ENCODE measurements at regions not wholly inside any gene's neighbourhood (a gene's known extent, or its start where the extent isn't known, plus 50 kb on each side); places are given as distances from the start of the nearest gene placed in this dataset.

DNA sequence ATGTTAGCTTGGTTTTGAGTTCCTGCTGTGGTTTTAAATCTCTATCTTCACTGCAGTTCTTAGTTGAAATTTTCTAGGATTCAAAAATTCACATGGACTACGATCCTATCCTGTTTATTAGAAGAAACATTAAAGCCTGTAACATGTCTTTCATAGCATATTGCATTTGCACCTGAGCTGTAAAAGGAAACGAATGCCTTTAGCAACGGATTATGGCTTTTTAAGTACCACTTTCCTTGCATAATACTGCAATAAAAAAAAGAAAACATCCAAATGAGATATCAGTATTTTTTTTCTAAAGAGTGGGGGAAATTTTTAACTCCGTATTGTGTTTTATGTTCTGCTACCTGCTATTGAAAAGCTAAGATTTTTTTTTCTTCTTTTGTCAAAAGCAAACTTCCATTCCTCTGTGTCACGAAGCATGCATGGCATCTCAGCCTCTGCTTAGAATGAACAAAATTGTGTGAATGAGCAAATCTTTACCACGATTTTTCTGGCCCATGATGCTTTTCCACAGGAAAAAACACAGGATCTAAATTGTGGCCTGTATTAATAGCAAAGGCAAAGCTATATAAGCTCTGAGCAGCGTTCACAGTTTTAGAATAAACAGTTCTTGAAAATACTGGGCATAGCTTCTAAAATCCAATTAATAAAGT is 110.0 kb upstream of the CDIN1 start:
- no peaks in the 10 kb centered on the region for H3K27me3 ChIP-seq (replicated peaks; ENCODE audit: control insufficient read depth, insufficient read depth, low read length, poor library complexity, severe bottlenecking)
- H3K9me3 ChIP-seq (ENCODE audit: control insufficient read depth, low read length), result no peaks in the 10 kb centered on the region
- H3K27ac ChIP-seq (ENCODE audit: insufficient read depth, low read length, poor library complexity, severe bottlenecking), result no peak overlapping the region
- H3K36me3 ChIP-seq (ENCODE audit: control insufficient read depth, insufficient read depth, low read length), result no peaks in the 10 kb centered on the region
- no peak for DNase-seq
- no peak overlapping the region for H3K4me3 ChIP-seq (ENCODE audit: insufficient read depth, low read depth, low read length, poor library complexity, severe bottlenecking)
- no peaks in the 10 kb centered on the region for H3K4me1 ChIP-seq (ENCODE audit: control insufficient read depth, insufficient read depth, low read length, poor library complexity, severe bottlenecking)

DNA sequence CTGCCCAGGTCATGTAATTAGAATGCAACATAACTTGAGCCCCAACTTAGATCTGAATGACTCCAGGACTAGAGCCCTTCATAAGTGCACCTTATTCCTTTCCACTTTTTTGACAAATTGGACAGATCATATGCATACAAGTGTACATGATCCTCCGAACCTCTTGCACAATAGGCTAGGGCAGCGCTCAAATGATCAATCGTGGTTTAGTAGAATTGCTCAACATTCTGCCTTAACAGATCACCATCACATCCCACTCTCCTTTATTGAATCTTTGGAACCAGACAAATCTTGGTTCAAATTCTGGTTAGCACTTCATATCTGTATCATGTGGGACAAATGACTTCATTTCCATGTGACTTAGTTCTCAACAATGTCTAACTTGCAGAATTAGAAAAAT is 106.8 kb upstream of the CDIN1 start:
- Histone ChIP-seq H3K27me3 (replicated peaks; ENCODE audit: control insufficient read depth, insufficient read depth, low read length, poor library complexity, severe bottlenecking) (no peaks in the 10 kb centered on the region), H3K4me3 (ENCODE audit: insufficient read depth, low read depth, low read length, poor library complexity, severe bottlenecking) (no peak overlapping the region), H3K27ac (ENCODE audit: insufficient read depth, low read length, poor library complexity, severe bottlenecking) (no peak overlapping the region), H3K9me3 (ENCODE audit: control insufficient read depth, low read length) (no peaks in the 10 kb centered on the region), H3K36me3 (ENCODE audit: control insufficient read depth, insufficient read depth, low read length) (no peaks in the 10 kb centered on the region), H3K4me1 (ENCODE audit: control insufficient read depth, insufficient read depth, low read length, poor library complexity, severe bottlenecking) (no peaks in the 10 kb centered on the region)
- no peak for DNase-seq

DNA sequence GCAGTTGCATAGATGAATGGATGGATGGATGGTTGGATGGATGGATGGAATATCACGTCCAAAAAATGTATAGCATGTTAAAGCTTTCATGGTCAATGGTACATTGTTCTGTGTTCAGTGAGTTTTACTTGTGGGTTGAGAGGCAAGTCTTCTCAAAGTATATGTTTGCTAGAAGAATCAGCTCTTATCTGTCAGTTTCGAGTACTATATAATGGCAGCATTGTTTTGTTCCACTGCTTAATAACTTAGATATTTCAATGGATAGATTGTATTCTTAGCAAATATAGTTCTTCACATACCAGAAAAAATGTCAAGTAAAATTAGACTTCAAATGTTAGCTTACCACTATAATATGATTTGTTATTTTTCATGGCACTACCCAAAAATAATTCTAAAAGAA is 100.9 kb upstream of the CDIN1 start:
- Histone ChIP-seq H3K27ac (ENCODE audit: insufficient read depth, low read length, poor library complexity, severe bottlenecking) (no peak overlapping the region), H3K27me3 (replicated peaks; ENCODE audit: control insufficient read depth, insufficient read depth, low read length, poor library complexity, severe bottlenecking) (no peaks in the 10 kb centered on the region), H3K4me1 (ENCODE audit: control insufficient read depth, insufficient read depth, low read length, poor library complexity, severe bottlenecking) (no peaks in the 10 kb centered on the region), H3K36me3 (ENCODE audit: control insufficient read depth, insufficient read depth, low read length) (no peaks in the 10 kb centered on the region), H3K4me3 (ENCODE audit: insufficient read depth, low read depth, low read length, poor library complexity, severe bottlenecking) (no peak overlapping the region), H3K9me3 (ENCODE audit: control insufficient read depth, low read length) (no peaks in the 10 kb centered on the region)
- no peak for DNase-seq

DNA sequence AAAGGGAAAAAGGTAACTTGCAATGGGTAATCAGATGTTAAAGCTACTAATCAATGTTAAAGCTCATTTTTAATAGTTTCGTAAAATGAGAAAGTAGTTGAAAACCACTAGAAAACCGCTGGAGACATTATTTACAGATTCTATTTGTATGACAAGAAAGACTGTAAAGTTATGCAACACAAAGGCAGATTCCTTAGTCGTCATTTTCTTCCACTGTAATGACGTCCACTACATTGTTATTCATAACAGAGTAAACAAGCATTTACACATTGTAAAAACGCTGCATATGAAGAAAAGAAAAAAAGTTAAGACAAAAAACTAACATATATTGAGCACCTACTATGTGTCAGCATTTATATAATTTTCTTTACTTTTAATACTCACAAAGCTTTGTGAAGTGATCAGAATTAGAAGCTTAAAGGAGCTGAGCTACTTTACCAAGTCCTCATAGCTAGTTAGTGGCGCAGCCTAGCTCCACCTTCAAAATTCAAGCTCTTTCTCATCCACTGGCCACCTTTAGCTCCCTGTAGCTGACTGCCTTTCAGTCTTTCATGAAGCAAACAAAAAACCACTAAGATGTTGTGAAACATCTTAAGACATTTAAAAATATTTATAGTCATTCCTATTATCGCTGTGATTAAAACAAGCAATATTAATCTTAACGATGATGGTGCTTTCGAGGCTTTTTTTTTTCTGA is 100.1 kb upstream of the CDIN1 start:
- DNase-seq, result no peak
- no peak overlapping the region for H3K27ac ChIP-seq (ENCODE audit: insufficient read depth, low read length, poor library complexity, severe bottlenecking)

DNA sequence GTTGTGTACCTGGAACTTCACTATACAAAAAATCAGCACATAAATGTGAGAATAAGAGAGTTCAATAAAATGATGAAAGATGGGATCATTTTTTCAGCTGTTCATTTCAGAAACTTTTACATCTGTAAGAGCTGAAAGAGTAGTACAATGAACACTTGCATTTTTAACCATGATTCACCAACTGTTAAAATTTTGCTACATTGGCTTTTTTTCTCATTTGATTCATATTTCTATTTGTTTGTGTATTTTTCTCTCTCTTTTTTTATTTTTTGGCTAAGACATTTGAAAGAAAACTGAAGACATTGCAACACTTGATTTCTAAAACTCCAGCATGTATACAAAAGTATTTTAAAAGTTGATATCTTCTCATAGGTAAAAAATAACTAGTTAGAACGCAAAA is 98.3 kb upstream of the CDIN1 start:
- DNase-seq, result no peak
- Histone ChIP-seq H3K27ac (ENCODE audit: insufficient read depth, low read length, poor library complexity, severe bottlenecking) (no peak overlapping the region), H3K4me1 (ENCODE audit: control insufficient read depth, insufficient read depth, low read length, poor library complexity, severe bottlenecking) (no peaks in the 10 kb centered on the region), H3K9me3 (ENCODE audit: control insufficient read depth, low read length) (no peaks in the 10 kb centered on the region), H3K36me3 (ENCODE audit: control insufficient read depth, insufficient read depth, low read length) (no peaks in the 10 kb centered on the region), H3K4me3 (ENCODE audit: insufficient read depth, low read depth, low read length, poor library complexity, severe bottlenecking) (no peak overlapping the region), H3K27me3 (replicated peaks; ENCODE audit: control insufficient read depth, insufficient read depth, low read length, poor library complexity, severe bottlenecking) (no peaks in the 10 kb centered on the region)

More for the DNA sequence above, 100.1 kb upstream of the CDIN1 start:
- H3K36me3 ChIP-seq (ENCODE audit: control insufficient read depth, insufficient read depth, low read length), result no peaks in the 10 kb centered on the region
- H3K9me3 ChIP-seq (ENCODE audit: control insufficient read depth, low read length), result no peaks in the 10 kb centered on the region
- H3K27me3 ChIP-seq (replicated peaks; ENCODE audit: control insufficient read depth, insufficient read depth, low read length, poor library complexity, severe bottlenecking), result no peaks in the 10 kb centered on the region
- H3K4me1 ChIP-seq (ENCODE audit: control insufficient read depth, insufficient read depth, low read length, poor library complexity, severe bottlenecking), result no peaks in the 10 kb centered on the region
- H3K4me3 ChIP-seq (ENCODE audit: insufficient read depth, low read depth, low read length, poor library complexity, severe bottlenecking), result no peak overlapping the region

DNA sequence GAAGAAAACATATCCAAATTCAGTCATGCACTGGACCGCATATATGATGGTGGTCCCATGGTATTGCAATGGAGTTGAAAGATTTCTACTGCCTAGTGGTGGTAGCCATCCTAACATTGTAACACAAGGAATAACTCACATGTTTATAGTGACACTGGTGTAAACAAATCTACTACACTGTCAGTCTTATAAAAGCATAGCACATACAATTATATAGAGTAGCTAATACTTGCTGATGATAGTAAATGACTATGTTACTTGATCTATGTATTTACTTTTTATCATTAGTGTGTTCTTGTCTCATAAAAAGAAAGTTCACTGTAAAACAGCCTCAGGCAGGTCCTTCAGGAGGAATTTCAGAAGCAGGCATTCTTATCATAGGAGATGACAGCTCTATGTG is 96.0 kb upstream of the CDIN1 start:
- no peaks in the 10 kb centered on the region for H3K27me3 ChIP-seq (replicated peaks; ENCODE audit: control insufficient read depth, insufficient read depth, low read length, poor library complexity, severe bottlenecking)
- no peaks in the 10 kb centered on the region for H3K9me3 ChIP-seq (ENCODE audit: control insufficient read depth, low read length)
- no peak overlapping the region for H3K27ac ChIP-seq (ENCODE audit: insufficient read depth, low read length, poor library complexity, severe bottlenecking)
- DNase-seq, result no peak
- H3K4me3 ChIP-seq (ENCODE audit: insufficient read depth, low read depth, low read length, poor library complexity, severe bottlenecking), result no peak overlapping the region
- H3K36me3 ChIP-seq (ENCODE audit: control insufficient read depth, insufficient read depth, low read length), result no peaks in the 10 kb centered on the region
- H3K4me1 ChIP-seq (ENCODE audit: control insufficient read depth, insufficient read depth, low read length, poor library complexity, severe bottlenecking), result no peaks in the 10 kb centered on the region

DNA sequence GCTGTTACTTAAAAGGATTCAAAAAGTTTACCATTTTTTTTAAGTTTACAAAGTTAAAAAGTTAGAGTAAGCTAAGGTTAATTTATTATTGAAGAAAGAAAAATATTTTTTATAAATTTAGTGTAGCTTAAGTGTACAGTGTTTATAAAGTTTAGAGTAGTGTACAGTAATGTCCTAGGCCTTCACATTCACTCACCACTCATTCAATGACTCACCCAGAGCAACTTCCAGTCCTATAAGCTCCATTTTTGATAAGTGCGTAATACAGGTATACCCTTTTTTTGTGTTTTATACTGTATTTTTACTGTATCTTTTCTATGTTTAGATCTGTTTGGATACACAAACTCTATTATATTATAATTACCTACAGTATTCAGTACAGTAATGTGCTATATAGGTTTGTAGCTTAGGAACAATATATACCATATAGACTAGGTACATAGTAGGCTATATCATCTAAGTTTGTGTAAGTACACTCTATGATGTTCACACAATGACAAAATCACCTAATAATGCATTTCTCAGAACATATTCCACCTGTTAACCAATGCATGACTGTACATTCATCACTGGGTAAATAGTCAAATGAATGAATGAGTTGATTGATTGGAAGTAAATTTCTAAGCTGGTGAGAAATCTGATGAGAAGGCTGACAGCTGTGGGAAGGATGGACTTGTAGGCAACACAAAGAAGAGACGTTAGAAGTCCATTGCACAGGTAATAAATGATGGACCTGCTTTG is 95.2 kb upstream of the CDIN1 start:
- no peaks in the 10 kb centered on the region for H3K36me3 ChIP-seq (ENCODE audit: control insufficient read depth, insufficient read depth, low read length)
- H3K4me3 ChIP-seq (ENCODE audit: insufficient read depth, low read depth, low read length, poor library complexity, severe bottlenecking), result no peak overlapping the region
- H3K9me3 ChIP-seq (ENCODE audit: control insufficient read depth, low read length), result no peaks in the 10 kb centered on the region
- no peak for DNase-seq
- H3K4me1 ChIP-seq (ENCODE audit: control insufficient read depth, insufficient read depth, low read length, poor library complexity, severe bottlenecking), result no peaks in the 10 kb centered on the region
- H3K27me3 ChIP-seq (replicated peaks; ENCODE audit: control insufficient read depth, insufficient read depth, low read length, poor library complexity, severe bottlenecking), result no peaks in the 10 kb centered on the region
- H3K27ac ChIP-seq (ENCODE audit: insufficient read depth, low read length, poor library complexity, severe bottlenecking), result no peak overlapping the region

DNA sequence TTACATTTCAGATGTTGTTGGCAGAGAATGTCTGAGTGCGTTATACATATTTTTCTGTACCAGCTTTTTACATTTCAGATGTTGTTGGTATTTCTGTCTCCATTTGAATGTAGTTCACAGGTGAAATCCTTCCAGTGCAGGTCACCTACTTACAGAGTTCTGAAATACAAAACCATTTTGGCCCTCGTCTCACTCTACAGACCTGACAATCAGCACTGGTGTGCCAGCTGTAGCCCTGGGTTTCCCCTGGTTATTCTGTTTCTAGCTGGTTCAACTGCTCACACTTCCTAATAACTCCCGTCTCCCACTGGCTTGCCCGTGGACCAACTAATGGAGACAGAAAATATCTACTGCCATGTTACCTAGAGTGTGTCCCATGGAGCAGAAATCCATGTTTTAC is 87.5 kb upstream of the CDIN1 start:
- Histone ChIP-seq H3K9me3 (ENCODE audit: control insufficient read depth, low read length) (no peaks in the 10 kb centered on the region), H3K4me1 (ENCODE audit: control insufficient read depth, insufficient read depth, low read length, poor library complexity, severe bottlenecking) (no peaks in the 10 kb centered on the region), H3K36me3 (ENCODE audit: control insufficient read depth, insufficient read depth, low read length) (no peaks in the 10 kb centered on the region), H3K27me3 (replicated peaks; ENCODE audit: control insufficient read depth, insufficient read depth, low read length, poor library complexity, severe bottlenecking) (no peaks in the 10 kb centered on the region), H3K4me3 (ENCODE audit: insufficient read depth, low read depth, low read length, poor library complexity, severe bottlenecking) (no peak overlapping the region), H3K27ac (ENCODE audit: insufficient read depth, low read length, poor library complexity, severe bottlenecking) (no peak overlapping the region)
- DNase-seq, result no peak

DNA sequence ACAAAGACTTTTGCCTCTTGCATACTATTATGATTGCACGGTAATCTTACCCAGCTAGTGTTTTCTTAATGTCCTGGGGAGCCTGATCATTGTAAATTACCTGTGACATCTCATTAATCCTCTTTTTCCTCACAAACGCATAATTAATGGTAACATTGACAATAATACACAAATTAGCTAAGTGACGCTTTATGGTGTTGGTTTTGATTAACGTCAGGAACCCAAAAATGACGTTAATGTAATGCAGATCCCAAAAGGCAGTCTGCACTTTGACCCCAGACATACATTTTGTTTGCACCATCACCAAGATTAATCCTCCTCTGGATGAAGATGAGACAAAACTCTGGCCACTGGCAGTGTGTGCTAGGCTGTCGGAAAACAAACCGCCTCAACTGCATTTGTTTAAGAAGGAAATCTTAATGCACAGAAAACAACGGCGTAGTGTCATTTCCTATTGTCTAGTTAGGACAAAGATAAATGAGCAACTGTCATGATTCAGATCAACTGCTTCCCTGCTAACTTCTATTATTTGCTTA is 83.9 kb upstream of the CDIN1 start:
- no peak overlapping the region for H3K4me3 ChIP-seq (ENCODE audit: insufficient read depth, low read depth, low read length, poor library complexity, severe bottlenecking)
- H3K27me3 ChIP-seq (replicated peaks; ENCODE audit: control insufficient read depth, insufficient read depth, low read length, poor library complexity, severe bottlenecking), result no peaks in the 10 kb centered on the region
- H3K9me3 ChIP-seq (ENCODE audit: control insufficient read depth, low read length), result no peaks in the 10 kb centered on the region
- H3K36me3 ChIP-seq (ENCODE audit: control insufficient read depth, insufficient read depth, low read length), result no peaks in the 10 kb centered on the region
- H3K27ac ChIP-seq (ENCODE audit: insufficient read depth, low read length, poor library complexity, severe bottlenecking), result no peak overlapping the region
- H3K4me1 ChIP-seq (ENCODE audit: control insufficient read depth, insufficient read depth, low read length, poor library complexity, severe bottlenecking), result no peaks in the 10 kb centered on the region
- no peak for DNase-seq

DNA sequence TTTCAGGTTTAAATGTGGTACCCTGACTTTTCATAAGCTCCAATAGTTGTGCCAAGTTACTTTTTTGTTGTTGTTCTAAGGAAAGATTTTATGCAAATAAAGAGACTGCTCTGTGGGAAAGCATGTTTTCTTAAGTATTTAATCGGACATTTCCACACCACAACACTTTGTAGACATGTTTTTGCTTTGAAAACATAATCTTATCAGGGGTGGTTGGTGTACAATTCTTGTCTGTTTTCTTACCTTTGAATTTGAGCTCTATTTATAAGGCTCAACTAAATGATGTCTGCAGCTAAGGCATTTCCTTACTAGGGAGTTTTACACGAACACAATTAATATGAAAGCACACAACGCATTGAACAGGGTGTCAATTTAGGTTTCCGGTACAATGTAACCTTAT is 81.5 kb upstream of the CDIN1 start:
- H3K36me3 ChIP-seq (ENCODE audit: control insufficient read depth, insufficient read depth, low read length), result no peaks in the 10 kb centered on the region
- no peak overlapping the region for H3K4me3 ChIP-seq (ENCODE audit: insufficient read depth, low read depth, low read length, poor library complexity, severe bottlenecking)
- H3K4me1 ChIP-seq (ENCODE audit: control insufficient read depth, insufficient read depth, low read length, poor library complexity, severe bottlenecking), result no peaks in the 10 kb centered on the region
- no peaks in the 10 kb centered on the region for H3K27me3 ChIP-seq (replicated peaks; ENCODE audit: control insufficient read depth, insufficient read depth, low read length, poor library complexity, severe bottlenecking)
- H3K27ac ChIP-seq (ENCODE audit: insufficient read depth, low read length, poor library complexity, severe bottlenecking), result no peak overlapping the region
- H3K9me3 ChIP-seq (ENCODE audit: control insufficient read depth, low read length), result no peaks in the 10 kb centered on the region
- DNase-seq, result no peak

All from effector memory CD4-positive, alpha-beta T cell (primary cell).